Heart left ventricle (tissue), 16 donors: ENCODE measurements at regions not wholly inside any gene's neighbourhood (a gene's known extent, or its start where the extent isn't known, plus 50 kb on each side); places are given as distances from the start of the nearest gene placed in this dataset.

Experiments
- ATAC-seq, 4 donors: fragments of 200-7000 bp; cut with Tn5 transposase; one replicate each; pipeline ENCODE4 v1.9.1; 2020 to 2022; ENCODE audit warnings: moderate library complexity in 4 of 4, mild to moderate bottlenecking in 3 of 4, moderate number of reproducible peaks in 1 of 4
- DNase-seq, 5 donors: peaks; one replicate each; pipeline ENCODE4 v3.0.0-alpha.2; 2020
- H3K27ac ChIP-seq, 12 donors: fragments of 200-600 bp; sonication (generic) in 4 of 12; one replicate each; pipeline versions ENCODE4 v1.5.0 to v1.8.0; 2016 to 2022; ENCODE audit warnings: mild to moderate bottlenecking in 2 of 12
- H3K27me3 ChIP-seq, 9 donors: fragments of 200-600 bp; sonication (generic) in 2 of 9; one replicate each; pipeline versions ENCODE4 v1.5.1 to v1.8.0; 2016 to 2022; ENCODE audit warnings: mild to moderate bottlenecking in 3 of 9
- H3K36me3 ChIP-seq, 9 donors: fragments of 200-600 bp; sonication (generic) in 2 of 9; one replicate each; pipeline versions ENCODE4 v1.5.0 to v1.8.0; 2018 to 2022; ENCODE audit warnings: mild to moderate bottlenecking in 2 of 9
- H3K4me1 ChIP-seq, 12 donors: fragments of 200-600 bp; sonication (generic) in 4 of 12; one replicate each; pipeline versions ENCODE4 v1.5.0 to v1.8.0; 2016 to 2022; ENCODE audit warnings: mild to moderate bottlenecking in 3 of 12
- H3K4me3 ChIP-seq, 12 donors: fragments of 200-600 bp; sonication (generic) in 4 of 12; one replicate each; pipeline versions ENCODE4 v1.5.0 to v1.8.0; 2017 to 2022; ENCODE audit warnings: mild to moderate bottlenecking in 9 of 12, moderate library complexity in 4 of 12
- H3K9me3 ChIP-seq, 12 donors: fragments of 200-600 bp; sonication (generic) in 4 of 12; one replicate each; pipeline versions ENCODE4 v1.5.0 to v1.8.0; 2016 to 2022; ENCODE audit warnings: mild to moderate bottlenecking in 1 of 12
- POLR2A ChIP-seq, 2 donors: fragments of 450-650 bp; IDR thresholded peaks; one replicate each; pipeline ENCODE4 v1.6.1; 2017; ENCODE audit warnings: antibody characterized with exemption in 2 of 2, mild to moderate bottlenecking in 2 of 2, moderate library complexity in 2 of 2
- WGBS, 4 donors: extraction: QIAGEN DNeasy Blood & Tissue Kit in 2 of 4; methylation state at CpG; one replicate each; pipeline versions ENCODE4 v1.1.5 to v1.1.7; 2013 to 2018; 5-methylcytosine and 5-hydroxymethylcytosine counted together
- intact Hi-C, 10 donors: fragments of 100-400 bp; cut with DNase I; formaldehyde crosslinking; loops; one replicate each; pipeline versions ENCODE4 v1.11.1 to v1.14.2; 2022
- TF ChIP-seq, protein P1 (sequence below), 12 donors: fragments of 200-600 bp; sonication (generic) in 4 of 12; IDR thresholded peaks; one replicate each; pipeline versions ENCODE4 v1.5.0 to v1.8.0; 2018 to 2022; ENCODE audit warnings: antibody characterized with exemption in 12 of 12, mild to moderate bottlenecking in 5 of 12
- donor health status: ischemic (EF 13 %, LVEDD 7.1; RV severe dilation, severe dysfunction).
- donor health status: healthy with polysubstance abuse.
- donor health status: DM: no; HTN: yes; CAD: no.
- donor health status: DM: no; HTN: no; CAD: no.
- donor health status: ischemic (EF 25% LVEDD 6.9; RV normal size, moderate dysfunction).
- donor health status: ischemic (EF 25% LVEDD 5.7; RV mildly dilated, moderate dysfunction).
- donor health status: healthy.
- donor health status: DM: yes; HTN: yes; CAD: no.
- donor health status: ischemic (EF 35%, LVEDD 5.7; RV mildly dilated, moderate dysfunction).
- donor health status: nonischemic (EF 11% LVEDD 7.7; RV severe dilation, severe dysfunction).
- donor health status: DM: yes; HTN: yes; CAD: no.
- donor health status: PGD.
- donor health status: ischemic (EF 29% LVEDD 5.4; RV normal size, mild dysfunction).
- donor health status: nonischemic (EF 23%, LVEDD 6.1; RV moderate dilation, normal function).

DNA sequence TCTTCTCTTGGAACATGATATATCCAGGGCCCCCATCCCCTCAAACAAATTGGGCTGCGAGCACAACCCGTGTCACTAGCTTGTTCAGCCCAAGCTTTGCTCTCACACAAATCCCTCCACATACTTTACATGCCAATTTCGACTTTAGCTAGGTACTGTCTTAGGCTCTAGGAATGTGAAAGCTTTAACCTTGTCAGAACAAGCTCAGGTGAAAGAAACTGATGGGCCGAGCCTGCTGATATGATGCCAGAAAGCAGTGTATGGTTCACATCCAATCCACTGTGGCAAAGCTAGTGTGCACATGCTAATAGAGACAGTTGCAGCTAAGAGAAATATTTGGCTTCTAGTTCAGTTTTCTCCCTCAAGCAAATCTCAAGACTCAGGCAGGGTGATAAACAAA lies 79.5 kb downstream of the TNFSF18 start:
- Histone ChIP-seq H3K4me3 (no peak overlapping the region), H3K4me1 (no peaks in the 10 kb centered on the region), H3K27ac (no peak overlapping the region), H3K9me3 (no peaks in the 10 kb centered on the region), H3K27me3 (no peaks in the 10 kb centered on the region), H3K36me3 (no peaks in the 10 kb centered on the region)
- DNase-seq (no peak), ATAC-seq (no peak)
- TF ChIP-seq, protein P1, sequence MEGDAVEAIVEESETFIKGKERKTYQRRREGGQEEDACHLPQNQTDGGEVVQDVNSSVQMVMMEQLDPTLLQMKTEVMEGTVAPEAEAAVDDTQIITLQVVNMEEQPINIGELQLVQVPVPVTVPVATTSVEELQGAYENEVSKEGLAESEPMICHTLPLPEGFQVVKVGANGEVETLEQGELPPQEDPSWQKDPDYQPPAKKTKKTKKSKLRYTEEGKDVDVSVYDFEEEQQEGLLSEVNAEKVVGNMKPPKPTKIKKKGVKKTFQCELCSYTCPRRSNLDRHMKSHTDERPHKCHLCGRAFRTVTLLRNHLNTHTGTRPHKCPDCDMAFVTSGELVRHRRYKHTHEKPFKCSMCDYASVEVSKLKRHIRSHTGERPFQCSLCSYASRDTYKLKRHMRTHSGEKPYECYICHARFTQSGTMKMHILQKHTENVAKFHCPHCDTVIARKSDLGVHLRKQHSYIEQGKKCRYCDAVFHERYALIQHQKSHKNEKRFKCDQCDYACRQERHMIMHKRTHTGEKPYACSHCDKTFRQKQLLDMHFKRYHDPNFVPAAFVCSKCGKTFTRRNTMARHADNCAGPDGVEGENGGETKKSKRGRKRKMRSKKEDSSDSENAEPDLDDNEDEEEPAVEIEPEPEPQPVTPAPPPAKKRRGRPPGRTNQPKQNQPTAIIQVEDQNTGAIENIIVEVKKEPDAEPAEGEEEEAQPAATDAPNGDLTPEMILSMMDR (IDR thresholded peaks at IDR 0.05), result no peak
- no peak for TF ChIP-seq POLR2A (IDR thresholded peaks at IDR 0.05)
- intact Hi-C loops, result no loop called here
- 48 to 67% (median 62%) methylated on average over 4 of the region's 4 CpGs for WGBS, 4 donors

DNA sequence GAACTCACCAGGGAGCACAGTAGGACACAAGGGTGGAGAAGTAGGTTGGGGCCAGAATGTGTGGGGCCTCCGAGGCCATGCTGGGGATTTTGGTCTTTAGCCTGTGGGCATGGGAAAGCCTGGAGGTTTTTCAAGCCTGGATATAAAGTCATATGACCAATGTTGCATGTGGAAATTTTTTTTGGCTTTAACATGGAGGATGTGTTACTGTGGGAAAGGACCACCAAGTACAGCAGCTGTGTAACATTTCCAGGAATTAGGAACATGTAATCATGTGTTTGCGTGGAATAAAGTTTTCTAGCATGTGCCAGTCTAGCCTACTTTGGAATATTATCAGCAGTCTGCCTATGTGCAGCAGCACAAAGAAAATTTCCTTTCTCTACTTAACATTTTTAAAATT lies 78.5 kb downstream of the TNFSF18 start:
- Histone ChIP-seq H3K4me3 (no peak overlapping the region), H3K36me3 (no peaks in the 10 kb centered on the region), H3K27me3 (no peaks in the 10 kb centered on the region), H3K27ac (no peak overlapping the region), H3K4me1 (no peaks in the 10 kb centered on the region), H3K9me3 (no peaks in the 10 kb centered on the region)
- DNase-seq (no peak), ATAC-seq (no peak)
- intact Hi-C loops, result no loop called here
- WGBS, 4 donors, result 78 to 92% (median 88%) methylated on average over 2 of the region's 2 CpGs
- no peak for TF ChIP-seq POLR2A (IDR thresholded peaks at IDR 0.05)
- TF ChIP-seq, protein P1 (IDR thresholded peaks at IDR 0.05), result no peak

DNA sequence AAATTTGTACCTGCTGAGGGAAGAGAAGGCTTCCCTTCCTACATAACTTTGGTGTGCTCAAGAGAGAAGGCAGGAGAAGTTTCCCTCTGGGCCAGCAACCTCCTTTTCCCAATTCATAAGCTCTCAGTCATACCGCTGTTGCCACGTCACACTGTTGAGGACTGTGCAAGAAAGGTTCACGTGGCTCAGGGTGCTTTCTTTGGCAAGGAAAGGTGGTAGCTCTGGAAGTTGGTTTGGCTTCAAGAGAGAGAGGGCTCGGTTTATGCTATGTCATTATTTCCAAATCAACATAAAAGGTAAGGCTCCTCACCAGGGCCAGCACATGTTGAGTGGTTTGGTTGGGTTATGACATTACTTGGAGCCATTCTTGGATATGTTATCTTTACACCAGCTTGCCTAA lies 77.3 kb downstream of the TNFSF18 start:
- WGBS, 4 donors, result 59 to 68% (median 64%) methylated on average over 4 of the region's 4 CpGs
- Histone ChIP-seq H3K9me3 (no peaks in the 10 kb centered on the region), H3K36me3 (no peaks in the 10 kb centered on the region), H3K4me3 (no peak overlapping the region), H3K4me1 (no peaks in the 10 kb centered on the region), H3K27me3 (no peaks in the 10 kb centered on the region), H3K27ac (no peak overlapping the region)
- TF ChIP-seq POLR2A (IDR thresholded peaks at IDR 0.05), result no peak
- TF ChIP-seq, protein P1 (IDR thresholded peaks at IDR 0.05), result no peak
- ATAC-seq (no peak), DNase-seq (no peak)
- intact Hi-C loops, result no loop called here

DNA sequence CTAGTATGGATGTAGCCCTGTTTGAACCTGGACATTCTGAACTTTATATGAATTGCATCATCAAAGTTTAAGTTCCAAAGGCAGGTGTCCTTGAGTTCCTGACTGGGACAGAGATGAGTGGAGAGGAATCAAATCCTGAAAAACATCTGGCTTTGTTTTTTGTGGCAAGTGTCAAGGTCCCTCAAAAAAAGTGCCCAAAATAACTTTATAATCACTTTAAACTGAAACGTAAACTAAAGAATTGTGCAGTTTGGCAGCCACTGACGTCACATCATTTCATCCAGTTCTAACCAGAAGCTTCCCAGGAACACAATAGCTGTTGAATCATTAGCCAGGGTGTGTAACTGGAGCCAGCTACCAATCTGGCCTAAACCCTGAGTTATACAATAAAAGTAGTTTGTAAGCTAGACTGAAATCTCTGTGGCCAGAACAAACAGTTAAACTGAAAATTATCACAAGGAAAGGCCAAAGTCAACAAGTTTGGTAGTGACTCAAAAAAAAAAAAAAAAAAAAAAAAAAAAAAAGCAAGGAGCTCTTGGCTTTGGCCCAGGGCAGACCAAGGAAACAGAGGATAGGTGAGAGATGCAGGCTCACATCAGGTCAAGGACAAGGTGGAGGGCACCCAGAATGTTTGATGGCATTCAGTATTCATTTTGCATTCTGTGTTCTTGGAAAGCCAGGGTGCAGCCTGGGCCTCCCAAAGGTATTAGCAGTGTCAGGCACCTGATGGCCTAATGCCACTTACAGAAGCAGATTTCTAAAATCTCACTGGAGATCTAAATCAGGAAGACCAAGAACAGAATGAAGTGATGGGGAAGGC lies 74.3 kb downstream of the TNFSF18 start:
- ATAC-seq (peak in 3 of 4 donors; percentile 31 to 64 (median 46)), DNase-seq (no peak)
- no peak overlapping the region for H3K27ac ChIP-seq
- no peaks in the 10 kb centered on the region for H3K36me3 ChIP-seq
- H3K27me3 ChIP-seq, result no peaks in the 10 kb centered on the region
- WGBS, 4 donors, result 45 to 50% (median 47%) methylated on average over 2 of the region's 2 CpGs
- no peaks in the 10 kb centered on the region for H3K9me3 ChIP-seq
- H3K4me3 ChIP-seq, result no peak overlapping the region
- no peak for TF ChIP-seq POLR2A (IDR thresholded peaks at IDR 0.05)
- TF ChIP-seq, protein P1 (IDR thresholded peaks at IDR 0.05), result no peak
- H3K4me1 ChIP-seq, result no peaks in the 10 kb centered on the region
- intact Hi-C loops, result no loop called here
